C1 segment of cervical spinal cord (tissue), 14 donors: ENCODE measurements at regions not wholly inside any gene's neighbourhood (a gene's known extent, or its start where the extent isn't known, plus 50 kb on each side); places are given as distances from the start of the nearest gene placed in this dataset.
"Not testable (repeated sequence)": the region's sequence is repeated elsewhere in the genome, so short reads cannot be mapped to it uniquely, and the experiment has no call there.

ENCODE experiments used
- DNase-seq, 14 donors: peaks; one replicate each; lab custom pipeline; 2025; lab: John Stamatoyannopoulos, UW

DNA sequence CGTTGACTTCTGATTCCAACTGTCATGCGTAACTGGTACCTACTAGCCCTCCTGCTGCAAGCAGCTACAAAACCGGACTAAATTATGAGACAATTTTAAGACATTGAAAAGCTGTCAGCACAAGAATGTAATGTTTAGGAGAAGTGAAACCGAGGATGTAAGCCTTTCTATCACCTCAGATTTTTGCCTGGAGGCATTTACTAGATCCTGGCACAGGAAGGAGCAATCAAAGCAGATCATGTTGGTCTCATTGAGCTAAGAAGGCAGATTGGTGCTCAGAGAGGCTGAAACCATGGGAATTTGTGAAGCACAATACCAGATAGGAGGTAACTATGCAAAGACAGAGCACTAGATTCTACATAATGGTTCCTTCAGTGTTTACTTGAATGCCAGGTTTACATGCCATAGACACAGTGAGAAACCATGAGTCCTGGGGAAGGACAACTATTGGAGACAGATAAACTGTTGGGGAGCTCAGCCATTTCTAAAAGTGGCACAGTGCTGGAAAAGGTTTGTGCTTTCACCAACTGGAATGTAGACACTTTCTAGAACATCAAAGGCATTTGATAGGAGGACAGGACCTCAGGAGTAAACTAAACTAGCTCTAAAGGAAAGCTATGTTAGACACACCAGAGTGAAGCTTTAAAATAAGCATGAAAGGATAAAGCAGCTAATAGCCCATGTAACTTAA lies 179.4 kb downstream of the LYPLAL1 start:
- DNase-seq: no peak

DNA sequence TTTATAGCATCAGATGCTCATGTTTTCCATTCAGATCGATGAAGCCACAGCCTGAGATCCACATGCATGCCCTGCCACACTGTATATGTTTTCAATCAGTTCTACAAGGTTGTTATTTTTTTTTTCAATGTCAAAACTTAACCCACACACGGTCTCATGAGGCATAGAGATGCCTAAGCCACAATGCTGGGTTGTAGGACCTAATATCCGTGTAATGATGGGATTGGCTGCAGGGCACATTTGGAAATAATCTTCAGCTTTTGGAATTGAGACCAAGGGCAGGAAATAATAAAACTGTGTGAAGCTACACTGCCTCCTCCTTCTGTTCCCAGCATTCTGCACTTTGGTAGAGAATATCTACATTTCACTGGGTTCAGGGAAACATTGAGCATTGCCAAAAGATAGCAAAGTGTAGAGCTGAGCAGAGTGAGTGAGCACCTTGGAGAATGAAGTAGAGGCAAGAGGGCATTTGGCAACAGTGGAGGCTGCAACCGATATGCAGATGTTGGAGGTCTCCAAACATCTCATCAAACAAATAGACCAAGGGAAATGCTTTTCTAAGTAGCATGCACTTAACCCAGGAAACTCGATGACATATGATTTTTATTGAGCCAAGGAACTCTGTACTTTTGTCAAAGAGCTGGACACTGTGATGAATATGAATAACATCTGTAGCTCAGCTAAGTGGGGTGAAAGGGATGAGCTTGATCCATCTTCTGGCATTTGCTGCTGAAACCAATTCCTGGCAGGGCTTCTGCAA lies 176.7 kb downstream of the LYPLAL1 start:
- no peak for DNase-seq

DNA sequence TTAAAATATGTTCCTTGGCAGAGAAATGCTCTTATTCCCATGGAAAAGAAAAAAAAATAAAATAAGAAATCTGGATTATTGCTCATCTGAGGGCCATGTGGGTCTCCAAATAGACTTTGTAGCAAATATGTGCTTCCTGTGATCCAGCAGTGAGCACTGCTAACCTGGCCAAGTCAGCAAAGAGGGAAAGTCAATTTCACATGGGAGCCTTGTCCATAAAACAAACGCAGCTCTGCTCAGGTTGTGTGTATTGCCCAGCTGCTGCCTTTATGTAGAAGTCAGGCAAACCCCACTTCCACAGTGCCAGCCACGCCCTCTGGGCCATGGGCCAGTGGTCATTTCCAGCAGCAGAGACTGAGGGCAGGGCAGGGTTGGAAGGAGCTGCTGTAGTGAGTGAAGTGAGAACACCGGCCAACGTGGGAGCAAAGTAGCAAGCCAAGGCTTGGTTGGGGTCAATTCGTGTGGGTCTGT lies 174.3 kb downstream of the LYPLAL1 start:
- peak in 1 of 14 donors; percentile 21 for DNase-seq

DNA sequence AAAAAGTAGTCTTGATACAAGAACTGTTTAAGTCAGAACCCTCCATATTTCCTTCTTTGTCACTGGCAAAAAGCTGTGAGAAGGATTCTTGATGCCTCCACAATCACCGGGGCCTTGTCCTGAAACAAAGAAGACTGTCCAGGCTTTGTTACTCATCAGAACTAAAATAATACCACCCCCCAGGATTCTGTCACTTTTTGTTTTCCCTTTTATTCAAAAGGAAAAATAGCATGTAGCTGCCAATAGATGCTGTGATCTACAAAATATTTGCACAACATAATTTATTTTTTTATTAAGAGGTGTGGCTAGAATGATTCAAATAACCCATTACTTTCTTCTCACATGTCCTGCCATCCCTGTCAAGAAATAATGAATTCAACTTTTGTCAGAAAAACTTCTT lies 173.7 kb downstream of the LYPLAL1 start:
- no peak for DNase-seq

DNA sequence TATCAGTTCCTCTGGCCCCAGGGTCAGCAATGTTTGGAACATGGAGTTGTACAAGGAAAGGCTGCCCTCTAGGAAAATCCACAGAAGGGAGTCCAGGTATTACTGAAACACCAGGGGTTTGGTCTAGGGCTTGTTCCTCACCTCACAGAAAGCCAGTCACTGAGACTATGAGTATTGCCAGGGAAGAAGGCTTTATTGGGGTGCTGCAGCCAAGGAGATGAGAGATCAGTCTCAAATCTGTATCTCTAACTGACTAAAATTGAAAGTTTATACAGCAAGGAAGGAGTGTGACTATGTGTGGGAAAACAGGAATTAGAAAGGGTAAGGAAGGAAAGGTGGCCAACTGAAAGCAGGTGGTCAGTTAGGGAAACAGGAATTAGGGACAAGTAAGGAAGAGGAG lies 172.3 kb downstream of the LYPLAL1 start:
- DNase-seq: no peak

DNA sequence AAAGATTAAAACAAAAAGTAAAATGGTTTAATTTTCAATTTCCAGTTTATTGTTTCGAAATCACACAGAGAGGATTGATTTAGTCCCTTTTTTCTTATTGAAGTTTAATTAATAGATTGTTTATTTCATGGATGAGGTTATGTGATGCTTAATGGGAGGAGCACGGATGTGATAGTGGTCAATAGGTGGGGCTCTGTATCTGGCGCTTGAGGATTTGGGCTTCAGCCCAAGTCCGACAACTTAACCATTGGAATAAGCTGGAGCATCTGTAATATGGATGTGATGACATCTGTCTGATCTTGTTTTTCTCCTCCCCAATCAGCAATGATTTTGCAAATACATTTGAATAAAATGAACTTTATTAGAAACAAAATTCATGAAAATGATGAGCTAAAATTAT lies 169.2 kb downstream of the LYPLAL1 start:
- no peak for DNase-seq

DNA sequence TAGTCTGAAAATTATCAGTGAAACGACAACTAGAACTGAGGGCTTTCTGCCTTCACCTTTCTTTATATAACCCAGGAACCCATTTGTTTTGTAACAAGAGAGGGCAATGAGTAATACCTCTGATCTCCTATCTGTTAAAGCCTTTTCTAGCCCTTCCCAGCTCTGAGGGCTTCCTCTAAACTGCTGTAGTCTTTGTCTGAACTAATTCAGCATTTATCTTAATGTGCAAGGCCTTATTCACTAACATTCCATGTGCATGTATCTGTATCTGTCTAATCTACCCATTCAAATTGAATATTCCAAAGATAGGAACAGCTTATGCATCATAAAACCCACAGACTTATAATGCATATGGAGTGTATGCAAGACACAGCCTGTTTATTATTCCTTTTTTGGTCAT lies 167.1 kb downstream of the LYPLAL1 start:
- DNase-seq: no peak

DNA sequence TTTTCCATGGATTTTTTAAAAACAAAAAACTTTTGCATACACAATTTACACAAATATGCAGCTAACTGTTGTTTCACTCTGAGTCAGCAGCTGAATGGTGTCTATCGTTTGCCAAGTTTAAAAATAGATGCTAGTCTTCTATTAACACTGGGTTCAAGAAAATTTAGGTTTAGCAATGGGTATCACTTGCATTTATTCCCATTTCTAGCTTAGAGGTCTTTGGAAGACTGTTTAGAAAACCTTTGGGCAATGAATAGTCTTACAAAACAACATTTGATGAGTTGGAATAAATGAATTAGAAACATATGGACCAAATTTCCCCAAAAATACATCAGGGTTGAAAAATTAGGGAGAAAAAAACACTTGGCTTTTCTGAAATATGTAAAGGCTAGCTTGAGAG lies 165.8 kb downstream of the LYPLAL1 start:
- no peak for DNase-seq

DNA sequence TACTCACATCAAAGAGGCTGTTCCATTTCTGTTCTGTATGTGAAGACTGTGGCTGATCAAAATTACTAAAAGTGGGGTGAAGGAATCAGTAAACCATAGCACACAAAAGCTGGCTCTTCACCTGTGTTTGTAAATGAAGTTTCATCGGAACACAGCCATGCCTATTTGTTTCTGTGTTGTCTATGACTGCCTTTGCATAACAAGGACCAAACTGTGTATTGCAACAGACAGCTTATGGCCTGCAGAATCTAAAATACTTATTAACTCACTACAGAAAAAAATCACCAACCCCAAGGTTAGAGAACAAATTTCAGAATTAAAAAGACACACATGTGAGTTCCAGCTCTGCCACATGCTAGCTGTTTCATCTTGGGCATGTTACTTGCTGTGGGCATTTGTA lies 163.9 kb downstream of the LYPLAL1 start:
- no peak for DNase-seq

DNA sequence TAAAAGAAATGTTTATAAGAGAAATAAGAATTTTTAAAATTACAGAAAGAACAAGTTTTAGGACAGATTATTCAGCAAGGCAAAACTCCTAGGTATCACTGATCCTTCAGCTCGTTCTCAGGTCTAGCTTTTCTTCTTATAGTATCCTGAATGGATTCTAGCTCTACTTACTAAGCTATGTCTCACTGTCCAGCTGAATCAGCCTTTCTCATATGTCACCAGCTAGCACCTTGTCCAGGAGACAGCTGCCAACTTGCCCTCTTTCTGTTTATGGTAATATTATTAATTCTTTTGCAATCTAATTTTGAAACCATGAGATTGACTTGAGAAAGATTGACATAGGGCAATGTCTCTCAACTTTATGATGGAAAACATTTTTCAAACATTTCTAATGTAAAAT lies 159.9 kb downstream of the LYPLAL1 start:
- no peak for DNase-seq

DNA sequence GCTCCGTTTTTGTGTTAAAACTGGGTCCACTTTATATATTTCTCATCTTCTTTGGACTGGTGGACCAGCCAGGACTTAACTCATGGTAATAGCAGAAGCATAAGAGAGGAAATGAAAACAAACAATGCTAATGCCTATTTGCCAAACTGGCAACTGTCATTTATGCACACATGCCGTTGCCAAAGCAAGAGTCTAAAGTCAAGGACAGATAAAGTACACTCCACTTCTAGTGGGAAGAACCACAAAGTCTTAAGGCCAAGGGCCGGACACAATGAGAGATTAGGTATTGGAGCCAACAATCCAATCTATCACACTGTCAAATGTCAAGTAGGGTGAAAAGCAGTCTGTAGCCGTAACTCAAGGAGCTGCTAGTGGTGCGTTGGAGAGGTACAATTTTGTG lies 157.7 kb downstream of the LYPLAL1 start:
- no peak for DNase-seq

DNA sequence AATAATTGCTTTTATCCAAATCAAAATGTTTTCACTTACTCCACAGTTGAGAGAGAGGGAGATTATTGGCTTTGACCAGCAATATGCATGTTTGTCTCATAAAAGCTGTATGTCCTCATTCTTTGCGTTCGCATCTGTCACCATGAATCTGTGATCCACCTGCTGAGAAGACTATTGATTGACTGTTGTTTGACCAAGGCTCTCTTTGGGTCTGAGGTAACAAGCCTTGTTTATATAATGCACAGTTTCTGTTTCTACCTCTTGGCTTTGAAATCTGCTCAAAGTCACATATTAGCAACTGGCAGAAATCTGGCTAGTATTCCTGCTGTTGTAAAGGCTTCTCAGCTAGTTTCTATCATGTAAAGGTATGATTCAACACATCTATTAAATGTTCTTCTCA lies 157.0 kb downstream of the LYPLAL1 start:
- DNase-seq: no peak

DNA sequence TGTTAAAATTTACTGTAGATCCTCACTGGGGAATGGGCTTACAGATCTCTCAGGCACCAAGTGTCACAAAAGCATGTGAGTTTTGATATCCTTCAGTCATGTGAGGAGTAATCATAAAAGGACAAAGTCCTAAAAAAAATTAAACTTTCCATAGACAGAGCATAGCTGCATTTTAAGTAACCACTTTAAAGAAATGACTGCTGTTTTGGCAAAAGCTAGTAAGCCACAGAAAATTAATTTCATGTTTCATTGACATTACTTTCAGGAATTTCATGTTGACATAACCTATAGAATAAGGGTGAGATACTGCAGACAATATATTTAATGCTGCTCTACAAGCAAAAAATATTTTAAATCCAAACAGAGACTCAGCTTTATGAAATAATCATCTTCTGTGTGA lies 156.3 kb downstream of the LYPLAL1 start:
- DNase-seq: no peak

DNA sequence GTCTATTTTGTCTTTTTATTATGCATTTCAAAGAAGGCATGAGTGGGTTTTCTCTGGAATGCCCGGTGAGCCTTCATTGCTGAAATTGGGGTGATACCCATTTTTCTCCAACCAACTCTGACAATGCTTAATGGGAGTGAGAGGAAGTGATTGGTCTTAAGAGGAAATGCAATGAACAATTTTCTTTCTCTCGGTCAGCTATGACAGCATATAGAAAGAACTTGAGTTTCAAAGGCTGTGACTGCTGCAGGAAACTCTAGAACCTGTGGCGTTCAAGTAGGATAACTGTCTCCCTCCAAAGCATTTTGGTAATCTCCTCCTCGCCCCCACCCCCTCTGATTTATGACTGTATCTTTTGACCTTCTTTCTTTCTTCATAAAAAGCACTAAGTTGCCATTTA lies 155.9 kb downstream of the LYPLAL1 start:
- DNase-seq: no peak

DNA sequence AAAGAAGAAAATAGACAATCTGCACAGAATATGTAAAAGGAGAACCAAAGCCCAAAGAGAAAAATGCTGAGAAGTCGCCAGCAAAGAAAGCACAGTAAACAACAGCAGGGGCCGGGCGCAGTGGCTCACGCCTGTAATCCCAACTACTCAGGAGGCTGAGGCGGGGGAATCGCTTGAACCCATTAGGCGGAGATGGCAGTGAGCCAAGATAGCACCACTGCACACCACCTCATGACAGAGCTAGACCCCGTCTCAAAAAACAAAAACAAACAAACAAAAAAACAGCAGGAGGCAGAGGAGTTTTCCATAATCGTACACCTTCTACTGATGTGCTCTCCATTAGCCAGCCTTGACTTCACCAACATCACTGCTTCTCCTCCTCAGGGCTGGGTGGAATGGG lies 153.2 kb downstream of the LYPLAL1 start:
- DNase-seq: no peak

DNA sequence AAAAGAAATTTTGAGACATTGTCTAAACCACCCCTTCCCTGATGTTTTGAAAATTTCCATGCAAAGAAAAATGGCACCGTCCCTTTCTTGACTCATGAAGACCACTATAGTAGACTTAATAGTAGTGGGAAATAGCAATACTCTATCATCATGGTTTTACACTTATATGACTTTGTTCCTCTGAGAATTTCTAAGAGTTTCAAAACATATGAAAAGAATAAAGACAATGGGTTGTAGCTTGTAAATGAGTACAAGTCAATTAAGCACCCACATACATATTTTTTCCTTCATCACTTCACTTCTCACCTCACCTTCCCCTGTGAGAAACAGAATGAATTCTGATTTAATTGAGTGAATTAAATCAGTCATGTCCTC lies 151.7 kb downstream of the LYPLAL1 start:
- no peak for DNase-seq

DNA sequence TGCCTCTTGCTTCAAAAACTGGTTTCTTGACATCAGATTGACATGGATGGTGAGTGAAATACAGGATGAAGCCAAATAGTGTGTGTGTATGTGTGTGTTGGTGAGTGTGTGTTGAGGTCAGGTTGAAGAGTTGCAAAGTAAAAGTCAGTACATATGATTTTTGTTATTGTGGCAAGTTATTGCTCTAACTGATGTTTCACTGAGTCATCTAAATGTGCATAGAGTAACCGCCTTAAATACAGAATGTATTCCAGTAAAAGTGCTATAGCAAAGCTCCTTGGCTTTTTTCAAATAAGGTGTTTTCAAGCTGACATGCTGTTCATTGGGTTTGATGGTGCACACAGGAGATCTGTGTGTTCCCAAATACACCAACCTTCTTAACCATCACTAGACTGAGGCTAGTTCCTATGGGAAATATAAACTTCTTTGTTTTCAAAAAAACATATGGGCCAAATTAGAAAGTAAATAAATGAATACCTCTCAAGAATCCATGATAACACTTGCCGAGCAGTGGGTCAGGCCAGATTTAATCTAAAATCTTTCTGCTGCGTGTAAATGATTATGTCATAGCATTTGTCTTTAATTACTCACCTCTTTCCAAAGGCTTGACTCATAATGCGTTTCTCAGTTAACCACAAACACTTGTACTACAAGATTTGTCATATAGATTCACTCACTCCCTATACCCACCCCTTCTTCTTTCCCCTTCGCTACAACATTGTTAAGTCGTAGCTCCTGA lies 151.1 kb downstream of the LYPLAL1 start:
- DNase-seq: no peak

DNA sequence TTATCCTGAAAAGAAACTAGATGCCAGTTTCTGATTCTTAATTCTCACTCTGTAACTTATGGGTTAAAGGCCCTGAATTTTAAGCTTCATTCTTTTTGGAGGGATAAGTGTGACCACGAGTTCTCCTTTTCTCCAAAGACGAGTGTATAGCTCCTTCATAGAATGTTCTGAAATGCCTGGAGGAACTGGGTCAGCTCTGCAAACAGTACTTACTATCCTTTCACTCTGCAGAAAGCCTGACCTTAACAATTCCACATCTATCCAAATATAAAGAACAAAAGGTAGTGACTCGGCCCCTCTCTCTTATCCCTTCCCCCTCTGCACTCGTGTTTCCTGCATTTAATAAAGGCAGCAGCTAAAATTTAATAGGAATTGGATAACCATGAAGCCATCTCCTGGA lies 150.5 kb downstream of the LYPLAL1 start:
- DNase-seq: no peak

DNA sequence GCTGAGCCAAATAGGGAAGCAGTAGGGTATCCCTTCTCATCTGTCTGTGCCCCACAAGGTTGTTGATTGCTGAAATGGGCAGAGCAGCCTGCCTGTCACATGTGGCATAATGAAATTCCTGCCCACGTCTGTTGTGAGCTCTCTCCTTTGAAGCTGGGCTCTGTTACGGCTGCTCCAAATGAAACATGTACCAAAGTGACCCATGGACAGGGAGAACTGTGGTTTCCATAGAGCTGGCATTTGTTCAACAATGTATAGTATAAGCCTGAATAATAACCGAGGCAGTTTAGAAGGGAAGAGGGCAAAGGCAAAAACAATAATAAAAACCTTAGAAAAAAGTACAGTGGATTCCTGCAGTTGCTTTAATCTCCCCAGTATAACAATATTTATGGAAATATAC lies 149.7 kb downstream of the LYPLAL1 start:
- no peak for DNase-seq

DNA sequence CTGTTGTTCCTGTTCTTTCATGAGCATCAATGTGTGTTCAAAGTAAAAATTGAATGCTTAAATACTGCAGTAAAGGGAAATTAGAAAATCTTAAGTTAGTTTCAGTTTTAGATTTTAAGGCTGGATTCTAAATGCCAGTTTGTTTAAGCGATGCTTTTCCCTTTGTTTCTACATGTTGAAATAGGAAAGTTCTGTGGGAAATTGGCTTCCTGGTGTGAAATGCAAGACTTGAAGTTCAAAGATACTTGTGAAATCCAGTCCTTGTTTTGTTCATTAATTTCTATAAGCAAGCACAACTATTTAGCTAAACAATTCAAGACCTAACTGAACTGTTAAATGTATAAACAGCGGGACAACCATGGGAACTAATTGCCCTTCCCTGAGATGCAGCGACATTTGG lies 149.1 kb downstream of the LYPLAL1 start:
- DNase-seq: no peak

DNA sequence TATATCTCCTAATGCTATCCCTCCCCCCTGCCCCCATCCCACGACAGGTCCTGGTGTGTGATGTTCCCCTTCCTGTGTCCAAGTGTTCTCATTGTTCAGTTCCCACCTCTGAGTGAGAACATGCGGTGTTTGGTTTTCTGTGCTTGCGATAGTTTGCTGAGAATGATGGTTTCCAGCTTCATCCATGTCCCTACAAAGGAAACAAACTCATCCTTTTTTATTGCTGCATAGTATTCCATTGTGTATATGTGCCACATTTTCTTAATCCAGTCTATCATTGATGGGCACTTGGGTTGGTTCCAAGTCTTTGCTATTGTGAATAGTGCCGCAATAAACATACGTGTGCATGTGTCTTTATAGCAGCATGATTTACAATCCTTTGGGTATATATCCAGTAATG lies 146.9 kb downstream of the LYPLAL1 start:
- DNase-seq: not testable (repeated sequence)

DNA sequence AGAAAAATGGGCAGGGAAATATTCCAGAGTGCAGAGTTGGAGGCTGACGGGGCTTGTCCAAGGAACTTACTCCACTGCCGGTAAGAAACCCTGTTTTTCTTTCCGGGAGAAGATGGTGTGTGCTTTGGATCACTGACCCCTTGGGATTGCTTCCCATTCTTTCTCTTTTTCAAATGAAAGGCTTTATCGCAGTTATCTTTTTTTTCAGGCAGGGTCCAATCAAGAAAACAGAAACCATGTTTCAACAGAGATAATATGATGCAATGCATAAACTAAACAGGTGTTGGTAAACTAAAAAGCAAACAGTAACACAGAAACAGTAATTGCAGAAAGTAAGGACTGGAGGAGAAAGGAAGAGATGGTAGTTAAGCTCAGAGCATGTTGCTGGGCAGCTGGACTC lies 145.1 kb downstream of the LYPLAL1 start:
- DNase-seq: no peak
